IMR-90 (cell line): ENCODE measurements at regions not wholly inside any gene's neighbourhood (a gene's known extent, or its start where the extent isn't known, plus 50 kb on each side); places are given as distances from the start of the nearest gene placed in this dataset.

Experiments used
- ATAC-seq: fragments of 200-7000 bp; cut with Tn5 transposase; 2 replicates; pipeline ENCODE4 v1.9.1; 2020; ENCODE audit warnings: low read depth, mild to moderate bottlenecking, moderate library complexity
- BruUV-seq: library from RNA; stranded (reverse); fragments of 400-500 nt; replicated peaks from 2 replicates; lab custom pipeline; 2021; lab: Mats Ljungman, UMichigan
- CTCF ChIA-PET: fragments of 300-600 bp; formaldehyde crosslinking; extraction: SDS; loops from one replicate; lab custom pipeline; 2021; ENCODE audit warnings: antibody characterized with exemption; lab: Yijun Ruan, JAX
- POLR2A ChIA-PET: fragments of 300-600 bp; sonication (Branson Sonifier 250); formaldehyde crosslinking; loops from one replicate; lab custom pipeline; 2022; ENCODE audit warnings: antibody characterized with exemption; ENCODE audit not compliant: unreplicated experiment; lab: Charles Lee
- DNase-seq: peaks from one replicate; pipeline ENCODE4 v3.0.0; 2013
- H2AFZ ChIP-seq: replicated peaks from 2 replicates; pipeline ENCODE3; 2013; ENCODE audit warnings: low read length, mild to moderate bottlenecking; ENCODE audit not compliant: poor library complexity
- H2AK5ac ChIP-seq: 2 replicates; pipeline ENCODE4 v1.6.1; 2013; ENCODE audit warnings: low read depth, low read length, inconsistent platforms
- H2AK9ac ChIP-seq: replicated peaks from 2 replicates; pipeline ENCODE3; 2013; ENCODE audit warnings: mild to moderate bottlenecking, low read depth, low read length, moderate library complexity; ENCODE audit not compliant: poor library complexity
- H2BK120ac ChIP-seq: 2 replicates; pipeline ENCODE4 v1.6.1; 2013; ENCODE audit warnings: low read depth, low read length, inconsistent platforms
- H2BK15ac ChIP-seq: 3 replicates; pipeline ENCODE4 v1.6.1; 2013; ENCODE audit warnings: low read depth, low read length, inconsistent platforms
- H2BK20ac ChIP-seq: 2 replicates; pipeline ENCODE4 v1.6.1; 2013; ENCODE audit warnings: low read depth, mild to moderate bottlenecking, inconsistent platforms, low read length, moderate library complexity
- H2BK5ac ChIP-seq: 2 replicates; pipeline ENCODE4 v1.6.1; 2013; ENCODE audit warnings: mild to moderate bottlenecking, low read depth, low read length, inconsistent platforms; ENCODE audit not compliant: poor library complexity, severe bottlenecking
- H3K14ac ChIP-seq: replicated peaks from 2 replicates; pipeline ENCODE4 v1.6.1; 2013; ENCODE audit warnings: low read depth, low read length, inconsistent platforms
- H3K18ac ChIP-seq: 2 replicates; pipeline ENCODE4 v1.6.1; 2013; ENCODE audit warnings: low read depth, low read length, control low read depth
- H3K23ac ChIP-seq: 2 replicates; pipeline ENCODE4 v1.6.1; 2013; ENCODE audit warnings: low read depth, low read length, inconsistent platforms
- H3K27ac ChIP-seq: 2 replicates; pipeline ENCODE4 v1.5.1; 2013; ENCODE audit warnings: mild to moderate bottlenecking, control low read depth, low read length; ENCODE audit not compliant: insufficient read depth
- H3K27me3 ChIP-seq: 2 replicates; pipeline ENCODE4 v1.6.1; 2013; ENCODE audit warnings: low read length; ENCODE audit not compliant: control insufficient read depth, insufficient read depth
- H3K36me3 ChIP-seq: 2 replicates; pipeline ENCODE4 v1.6.1; 2013; ENCODE audit warnings: low read length, mixed read lengths; ENCODE audit not compliant: control insufficient read depth, insufficient read depth
- H3K4ac ChIP-seq: 2 replicates; pipeline ENCODE4 v1.6.1; 2013; ENCODE audit warnings: low read depth, low read length, inconsistent platforms
- H3K4me1 ChIP-seq: 2 replicates; pipeline ENCODE4 v1.6.1; 2013; ENCODE audit warnings: low read length, mixed read lengths; ENCODE audit not compliant: control insufficient read depth, insufficient read depth
- H3K4me2 ChIP-seq: 2 replicates; pipeline ENCODE4 v1.6.1; 2013; ENCODE audit warnings: low read depth, mild to moderate bottlenecking, control low read depth, low read length, moderate library complexity
- H3K4me3 ChIP-seq: 2 replicates; pipeline ENCODE4 v1.5.1; 2013; ENCODE audit warnings: low read depth, mild to moderate bottlenecking, control low read depth, low read length, moderate library complexity; ENCODE audit not compliant: insufficient read depth
- H3K56ac ChIP-seq: 2 replicates; pipeline ENCODE4 v1.6.1; 2013; ENCODE audit warnings: low read length, inconsistent platforms; ENCODE audit not compliant: insufficient read depth; ENCODE audit errors: extremely low read depth
- H3K79me1 ChIP-seq, 2 experiments: 2 replicates each; pipeline ENCODE4 v1.6.1; 2013; ENCODE audit warnings: low read length in 2 of 2, inconsistent platforms in 1 of 2, low read depth in 1 of 2
- H3K9ac ChIP-seq: 2 replicates; pipeline ENCODE4 v1.6.1; 2013; ENCODE audit warnings: low read depth, low read length, control low read depth
- H3K9me1 ChIP-seq: 2 replicates; pipeline ENCODE4 v1.6.1; 2013; ENCODE audit warnings: low read length, inconsistent platforms; ENCODE audit not compliant: insufficient read depth
- H3K9me3 ChIP-seq: 2 replicates; pipeline ENCODE4 v1.6.1; 2013; ENCODE audit warnings: low read length; ENCODE audit not compliant: control insufficient read depth, insufficient read depth
- H4K20me1 ChIP-seq: 2 replicates; pipeline ENCODE4 v1.6.1; 2013; ENCODE audit warnings: low read length, inconsistent platforms; ENCODE audit not compliant: insufficient read depth
- H4K5ac ChIP-seq: 2 replicates; pipeline ENCODE4 v1.6.1; 2013; ENCODE audit warnings: mild to moderate bottlenecking, low read depth, low read length, control low read depth
- H4K8ac ChIP-seq, 2 experiments: 2 replicates each; pipeline ENCODE4 v1.6.1; 2013; ENCODE audit warnings: low read depth in 2 of 2, low read length in 2 of 2, control low read depth in 1 of 2, inconsistent platforms in 1 of 2
- H4K91ac ChIP-seq: 2 replicates; pipeline ENCODE4 v1.6.1; 2013; ENCODE audit warnings: low read depth, low read length, inconsistent platforms; ENCODE audit not compliant: insufficient read depth
- BHLHE40 ChIP-seq: fragments of 150-350 bp; IDR thresholded peaks from 2 replicates; pipeline ENCODE4 v1.6.1; 2016; ENCODE audit warnings: mild to moderate bottlenecking, low read depth, low read length
- CEBPB ChIP-seq: IDR thresholded peaks from 2 replicates; pipeline ENCODE4 v1.6.1; 2012; ENCODE audit warnings: low read depth, low read length, improper control_type of control experiment
- CHD1 ChIP-seq: IDR thresholded peaks from 2 replicates; pipeline ENCODE4 v1.6.1; 2012; ENCODE audit warnings: low read depth, low read length, improper control_type of control experiment
- FOS ChIP-seq: fragments of 150-350 bp; IDR thresholded peaks from 2 replicates; pipeline ENCODE4 v1.6.1; 2016; ENCODE audit warnings: low read depth, low read length
- MAZ ChIP-seq: IDR thresholded peaks from 2 replicates; pipeline ENCODE4 v1.6.1; 2012; ENCODE audit warnings: low read depth, mild to moderate bottlenecking, low read length, improper control_type of control experiment, moderate library complexity, borderline replicate concordance
- MXI1 ChIP-seq: IDR thresholded peaks from 2 replicates; pipeline ENCODE4 v1.6.1; 2012; ENCODE audit warnings: low read depth, mild to moderate bottlenecking, low read length, moderate library complexity, borderline replicate concordance
- NFE2L2 ChIP-seq: fragments of 150-350 bp; IDR thresholded peaks from 2 replicates; pipeline ENCODE4 v1.6.1; 2016; ENCODE audit warnings: low read depth, mild to moderate bottlenecking, low read length
- POLR2A ChIP-seq: IDR thresholded peaks from 2 replicates; pipeline ENCODE4 v1.6.1; 2012; ENCODE audit warnings: mild to moderate bottlenecking, low read depth, low read length
- RCOR1 ChIP-seq: IDR thresholded peaks from 2 replicates; pipeline ENCODE4 v1.6.1; 2012; ENCODE audit warnings: mild to moderate bottlenecking, low read length, improper control_type of control experiment; ENCODE audit not compliant: insufficient replicate concordance
- RFX5 ChIP-seq: IDR thresholded peaks from 2 replicates; pipeline ENCODE4 v1.8.0; 2012; ENCODE audit warnings: low read depth, mild to moderate bottlenecking, low read length, moderate library complexity
- SMC3 ChIP-seq: fragments of 150-350 bp; IDR thresholded peaks from 2 replicates; pipeline ENCODE4 v1.6.1; 2016; ENCODE audit warnings: low read depth, mild to moderate bottlenecking, antibody characterized with exemption, low read length, moderate library complexity
- USF2 ChIP-seq: fragments of 150-350 bp; IDR thresholded peaks from 2 replicates; pipeline ENCODE4 v1.6.1; 2017; ENCODE audit warnings: mild to moderate bottlenecking, antibody characterized with exemption, low read length, low read depth
- WGBS, 2 experiments: methylation state at CpG; one replicate each; pipeline versions ENCODE4 v1.1.5 to v1.1.7; 2013; ENCODE audit warnings: missing lambda C conversion rate in 2 of 2; ENCODE audit not compliant: insufficient read length in 1 of 2; ENCODE audit errors: extremely low coverage in 2 of 2; 5-methylcytosine and 5-hydroxymethylcytosine counted together
- dilution Hi-C: fragments of 300-500 bp; cut with HindIII; formaldehyde crosslinking; loops from one replicate; pipeline ENCODE4 v1.14.3; 2018; ENCODE audit warnings: low sequenced_read_pairs; ENCODE audit not compliant: unreplicated experiment
- in situ Hi-C: fragments of 300-500 bp; cut with MboI; formaldehyde crosslinking; loops from 3 replicates; pipeline ENCODE4 v1.14.3; 2019; ENCODE audit warnings: low sequenced_read_pairs, inconsistent platforms, mixed read lengths
- intact Hi-C: fragments of 100-400 bp; cut with micrococcal nuclease; formaldehyde crosslinking; loops from 2 replicates; pipeline ENCODE4 v1.10.0; 2022
- TF ChIP-seq, protein P1 (sequence below): conservative IDR thresholded peaks from 2 replicates; pipeline ENCODE4 v1.5.1; 2012; ENCODE audit warnings: mild to moderate bottlenecking, low read depth, low read length, improper control_type of control experiment
- TF ChIP-seq, protein P2 (sequence below): fragments of 150-350 bp; IDR thresholded peaks from 2 replicates; pipeline ENCODE4 v1.6.1; 2016; ENCODE audit warnings: low read depth, mild to moderate bottlenecking, low read length, moderate library complexity, borderline replicate concordance

GRCh38 chr2:30040147-30040546, 106.7 kb upstream of the YPEL5 start:
- Histone ChIP-seq H3K4ac (no peak overlapping the region), H4K8ac (no peak overlapping the region), H3K18ac (no peak overlapping the region), H4K20me1 (no peaks in the 10 kb centered on the region), H3K27me3 (peaks cover 5% of the 10 kb centered on the region), H3K4me1 (no peaks in the 10 kb centered on the region), H3K23ac (no peak overlapping the region), H3K4me3 (no peak overlapping the region), H2AK9ac (no peak overlapping the region), H3K36me3 (no peaks in the 10 kb centered on the region), H2BK120ac (no peak overlapping the region), H2BK15ac (no peak overlapping the region), H4K91ac (no peak overlapping the region), H3K9ac (no peak overlapping the region), H2AFZ (no peak overlapping the region), H3K27ac (no peak overlapping the region), H3K14ac (no peak overlapping the region), H2BK5ac (no peak overlapping the region), H3K9me1 (no peaks in the 10 kb centered on the region), H3K4me2 (no peak overlapping the region), H3K79me1 (no peaks in the 10 kb centered on the region), H4K5ac (no peak overlapping the region), H2AK5ac (no peak overlapping the region), H3K9me3 (no peaks in the 10 kb centered on the region), H3K56ac (no peak overlapping the region), H2BK20ac (no peak overlapping the region)
- TF ChIP-seq NFE2L2 (no peak), CHD1 (no peak), BHLHE40 (no peak), RFX5 (no peak), SMC3 (no peak), RCOR1 (no peak), FOS (no peak), USF2 (no peak), CEBPB (no peak), MAZ (no peak), MXI1 (no peak), POLR2A (no peak)
- TF ChIP-seq, protein P1, sequence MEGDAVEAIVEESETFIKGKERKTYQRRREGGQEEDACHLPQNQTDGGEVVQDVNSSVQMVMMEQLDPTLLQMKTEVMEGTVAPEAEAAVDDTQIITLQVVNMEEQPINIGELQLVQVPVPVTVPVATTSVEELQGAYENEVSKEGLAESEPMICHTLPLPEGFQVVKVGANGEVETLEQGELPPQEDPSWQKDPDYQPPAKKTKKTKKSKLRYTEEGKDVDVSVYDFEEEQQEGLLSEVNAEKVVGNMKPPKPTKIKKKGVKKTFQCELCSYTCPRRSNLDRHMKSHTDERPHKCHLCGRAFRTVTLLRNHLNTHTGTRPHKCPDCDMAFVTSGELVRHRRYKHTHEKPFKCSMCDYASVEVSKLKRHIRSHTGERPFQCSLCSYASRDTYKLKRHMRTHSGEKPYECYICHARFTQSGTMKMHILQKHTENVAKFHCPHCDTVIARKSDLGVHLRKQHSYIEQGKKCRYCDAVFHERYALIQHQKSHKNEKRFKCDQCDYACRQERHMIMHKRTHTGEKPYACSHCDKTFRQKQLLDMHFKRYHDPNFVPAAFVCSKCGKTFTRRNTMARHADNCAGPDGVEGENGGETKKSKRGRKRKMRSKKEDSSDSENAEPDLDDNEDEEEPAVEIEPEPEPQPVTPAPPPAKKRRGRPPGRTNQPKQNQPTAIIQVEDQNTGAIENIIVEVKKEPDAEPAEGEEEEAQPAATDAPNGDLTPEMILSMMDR, result no peak
- TF ChIP-seq, protein P2, sequence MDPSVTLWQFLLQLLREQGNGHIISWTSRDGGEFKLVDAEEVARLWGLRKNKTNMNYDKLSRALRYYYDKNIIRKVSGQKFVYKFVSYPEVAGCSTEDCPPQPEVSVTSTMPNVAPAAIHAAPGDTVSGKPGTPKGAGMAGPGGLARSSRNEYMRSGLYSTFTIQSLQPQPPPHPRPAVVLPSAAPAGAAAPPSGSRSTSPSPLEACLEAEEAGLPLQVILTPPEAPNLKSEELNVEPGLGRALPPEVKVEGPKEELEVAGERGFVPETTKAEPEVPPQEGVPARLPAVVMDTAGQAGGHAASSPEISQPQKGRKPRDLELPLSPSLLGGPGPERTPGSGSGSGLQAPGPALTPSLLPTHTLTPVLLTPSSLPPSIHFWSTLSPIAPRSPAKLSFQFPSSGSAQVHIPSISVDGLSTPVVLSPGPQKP, result no peak
- DNase-seq (no peak), ATAC-seq (no peak)
- no TSS peak for BruUV-seq
- intact Hi-C loops, result no loop called here
- dilution Hi-C loops, result no loop called here
- ChIA-PET CTCF (no interaction called here), POLR2A (no interaction called here)
- no CpG with 5 or more reads among the region's 1 CpG for WGBS, 2 experiments
- in situ Hi-C loops, result no loop called here
